ENCODE measurements at regions not wholly inside any gene's neighbourhood (a gene's known extent, or its start where the extent isn't known, plus 50 kb on each side); places are given as distances from the start of the nearest gene placed in this dataset.

- in situ Hi-C loops (cut with MboI; ENCODE audit: low pct_ligation_motif_present in 1 of 4, low pct_unique_long_range_greater_than_20kb in 1 of 4, low sequenced_read_pairs in 3 of 4): no loop called here
- 55 to 64% methylated on average over 3 of the region's 3 CpGs for WGBS, 2 donors (ENCODE audit: low coverage in 1 of 2)
- TF ChIP-seq EP300 (IDR thresholded peaks at IDR 0.05; ENCODE audit: low read depth) (no peak), POLR2AphosphoS5 (IDR thresholded peaks at IDR 0.05) (no peak), POLR2A (IDR thresholded peaks at IDR 0.05) (no peak), CTCF (IDR thresholded peaks at IDR 0.05) (no peak)
- H3K27me3 ChIP-seq: no peaks in the 10 kb centered on the region
- DNase-seq: no peak
- no peaks in the 10 kb centered on the region for H3K4me1 ChIP-seq
- intact Hi-C loops (cut with DNase I; ENCODE audit: low total_unique reads): loop anchor here (10.0 kb wide), 1 partner anchor 73 kb away; no protein-coding TSS in a partner anchor
- no peaks in the 10 kb centered on the region for H3K36me3 ChIP-seq
- no peak overlapping the region for H3K27ac ChIP-seq
- H3K9me3 ChIP-seq: no peaks in the 10 kb centered on the region
- no peak overlapping the region for H3K4me3 ChIP-seq
These were observed 136.6 kb downstream of the PIK3R1 start for GRCh38 chr5:68352166-68352565.

- Histone ChIP-seq H3K27me3 (no peaks in the 10 kb centered on the region), H3K9me3 (no peaks in the 10 kb centered on the region), H3K4me1 (no peaks in the 10 kb centered on the region), H3K27ac (no peak overlapping the region), H3K36me3 (no peaks in the 10 kb centered on the region), H3K4me3 (no peak overlapping the region)
- DNase-seq: no peak
- 86 to 89% methylated on average over 5 of the region's 5 CpGs for WGBS, 2 donors (ENCODE audit: low coverage in 1 of 2)
- intact Hi-C loops (cut with DNase I; ENCODE audit: low total_unique reads) (loop anchor here (10.0 kb wide), 1 partner anchor 71 kb away; no protein-coding TSS in a partner anchor), in situ Hi-C loops (cut with MboI; ENCODE audit: low pct_ligation_motif_present in 1 of 4, low pct_unique_long_range_greater_than_20kb in 1 of 4, low sequenced_read_pairs in 3 of 4) (no loop called here)
- TF ChIP-seq POLR2AphosphoS5 (IDR thresholded peaks at IDR 0.05): no peak
- no peak for TF ChIP-seq CTCF (IDR thresholded peaks at IDR 0.05)
- no peak for TF ChIP-seq POLR2A (IDR thresholded peaks at IDR 0.05)
- TF ChIP-seq EP300 (IDR thresholded peaks at IDR 0.05; ENCODE audit: low read depth): no peak
These were observed 138.0 kb downstream of the PIK3R1 start for GRCh38 chr5:68353605-68354004.

- no peak overlapping the region for H3K27ac ChIP-seq
- no peaks in the 10 kb centered on the region for H3K36me3 ChIP-seq
- no peak for TF ChIP-seq POLR2AphosphoS5 (IDR thresholded peaks at IDR 0.05)
- no peak for TF ChIP-seq POLR2A (IDR thresholded peaks at IDR 0.05)
- no peak for TF ChIP-seq CTCF (IDR thresholded peaks at IDR 0.05)
- TF ChIP-seq EP300 (IDR thresholded peaks at IDR 0.05; ENCODE audit: low read depth): no peak
- intact Hi-C loops (cut with DNase I; ENCODE audit: low total_unique reads): loop anchor here (10.0 kb wide), 1 partner anchor 70 kb away; no protein-coding TSS in a partner anchor
- H3K27me3 ChIP-seq: no peaks in the 10 kb centered on the region
- DNase-seq: no peak
- no peaks in the 10 kb centered on the region for H3K4me1 ChIP-seq
- 89% methylated on average over 5 of the region's 5 CpGs; no CpG with 5 or more reads in 1 of the 2 donors for WGBS, 2 donors (ENCODE audit: low coverage in 1 of 2)
- no peaks in the 10 kb centered on the region for H3K9me3 ChIP-seq
- in situ Hi-C loops (cut with MboI; ENCODE audit: low pct_ligation_motif_present in 1 of 4, low pct_unique_long_range_greater_than_20kb in 1 of 4, low sequenced_read_pairs in 3 of 4): no loop called here
- no peak overlapping the region for H3K4me3 ChIP-seq
These were observed 138.8 kb downstream of the PIK3R1 start for GRCh38 chr5:68354315-68354714.

GRCh38 chr5:68356216-68356615, 140.7 kb downstream of the PIK3R1 start:
- Histone ChIP-seq H3K4me3 (no peak overlapping the region), H3K27ac (no peak overlapping the region), H3K27me3 (no peaks in the 10 kb centered on the region), H3K36me3 (no peaks in the 10 kb centered on the region), H3K4me1 (peaks cover 0 to 2% (median 0%) of the 10 kb centered on the region in 4 donors), H3K9me3 (no peaks in the 10 kb centered on the region)
- TF ChIP-seq POLR2A (IDR thresholded peaks at IDR 0.05) (no peak), EP300 (IDR thresholded peaks at IDR 0.05; ENCODE audit: low read depth) (no peak), CTCF (IDR thresholded peaks at IDR 0.05) (no peak), POLR2AphosphoS5 (IDR thresholded peaks at IDR 0.05) (no peak)
- no peak for DNase-seq
- in situ Hi-C loops (cut with MboI; ENCODE audit: low pct_ligation_motif_present in 1 of 4, low pct_unique_long_range_greater_than_20kb in 1 of 4, low sequenced_read_pairs in 3 of 4): no loop called here
- intact Hi-C loops (cut with DNase I; ENCODE audit: low total_unique reads): loop anchor here (10.0 kb wide), 1 partner anchor 69 kb away; no protein-coding TSS in a partner anchor
- 93 to 99% methylated on average over 6 of the region's 6 CpGs for WGBS, 2 donors (ENCODE audit: low coverage in 1 of 2)

All from transverse colon (tissue), 4 donors.